CD14-positive monocyte (primary cell): ENCODE measurements at regions not wholly inside any gene's neighbourhood (a gene's known extent, or its start where the extent isn't known, plus 50 kb on each side); places are given as distances from the start of the nearest gene placed in this dataset.
A peak's percentile ranks its signal among the peaks of the same experiment; 100 is the strongest.

ENCODE experiments used
- DNase-seq, 3 donors: peaks; one replicate each; pipeline ENCODE4 v3.0.0-alpha.2; 2011 to 2022
- H2AFZ ChIP-seq: 2 replicates; pipeline ENCODE4 v1.6.0; 2012; ENCODE audit warnings: mild to moderate bottlenecking, low read depth, low read length, inconsistent platforms; ENCODE audit not compliant: insufficient read depth, poor library complexity, severe bottlenecking
- H3K27ac ChIP-seq, 2 donors: 1 replicate in 1 of 2; 2 replicates in 1 of 2; pipeline ENCODE4 v1.5.1; 2012 to 2013; ENCODE audit warnings: low read length in 2 of 2, control low read depth in 1 of 2, inconsistent platforms in 1 of 2, low read depth in 1 of 2, mild to moderate bottlenecking in 1 of 2
- H3K27me3 ChIP-seq, 2 donors: one replicate each; pipeline versions ENCODE4 v1.6.0 to v1.6.1; 2011 to 2013; ENCODE audit warnings: low read length in 2 of 2; ENCODE audit not compliant: control insufficient read depth in 2 of 2, insufficient read depth in 2 of 2
- H3K36me3 ChIP-seq, 2 donors: replicated peaks in 1 of 2; 1 replicate in 1 of 2; 2 replicates in 1 of 2; pipeline versions ENCODE4 v1.5.1 to v1.6.1; 2012 to 2013; ENCODE audit warnings: low read length in 2 of 2, control low read depth in 1 of 2, inconsistent platforms in 1 of 2, mild to moderate bottlenecking in 1 of 2; ENCODE audit not compliant: insufficient read depth in 2 of 2, control insufficient read depth in 1 of 2
- H3K4me1 ChIP-seq, 2 donors: 1 replicate in 1 of 2; 2 replicates in 1 of 2; pipeline versions ENCODE4 v1.5.1 to v1.6.1; 2012 to 2013; ENCODE audit warnings: low read length in 2 of 2, control low read depth in 1 of 2, inconsistent platforms in 1 of 2, mild to moderate bottlenecking in 1 of 2, moderate library complexity in 1 of 2; ENCODE audit not compliant: insufficient read depth in 2 of 2, control insufficient read depth in 1 of 2
- H3K4me2 ChIP-seq: replicated peaks from 2 replicates; pipeline ENCODE3; 2012; ENCODE audit warnings: low read length, moderate library complexity, mild to moderate bottlenecking; ENCODE audit not compliant: poor library complexity, severe bottlenecking; ENCODE audit errors: extremely low read depth
- H3K4me3 ChIP-seq, 3 experiments: fragments of 200-600 bp in 1 of 3; sonication (generic) in 1 of 3; replicated peaks in 1 of 3; 1 replicate in 2 of 3; 2 replicates in 1 of 3; pipeline ENCODE4 v1.5.1; 2011 to 2013; ENCODE audit warnings: low read length in 3 of 3, mild to moderate bottlenecking in 3 of 3, control low read depth in 2 of 3, low read depth in 2 of 3, inconsistent platforms in 1 of 3, moderate library complexity in 1 of 3
- H3K79me2 ChIP-seq: 2 replicates; pipeline ENCODE4 v1.6.0; 2012; ENCODE audit warnings: mild to moderate bottlenecking, control low read depth, inconsistent platforms, low read length, moderate library complexity; ENCODE audit not compliant: insufficient read depth
- H3K9ac ChIP-seq: 2 replicates; pipeline ENCODE4 v1.6.0; 2017; ENCODE audit warnings: low read length, mild to moderate bottlenecking; ENCODE audit not compliant: insufficient read depth, poor library complexity, severe bottlenecking
- H3K9me3 ChIP-seq, 2 donors: replicated peaks in 1 of 2; 1 replicate in 1 of 2; 2 replicates in 1 of 2; pipeline versions ENCODE4 v1.5.1 to v1.6.1; 2012 to 2013; ENCODE audit warnings: low read length in 2 of 2, control low read depth in 1 of 2; ENCODE audit not compliant: control insufficient read depth in 1 of 2, insufficient read depth in 1 of 2
- H4K20me1 ChIP-seq: 2 replicates; pipeline ENCODE4 v1.6.0; 2012; ENCODE audit warnings: mild to moderate bottlenecking, low read length, control low read depth, moderate library complexity; ENCODE audit not compliant: insufficient read depth
- H3K27ac Mint-ChIP-seq, 7 donors: one replicate each; pipeline ENCODE4 v1.8.0; 2020; ENCODE audit warnings: mild to moderate bottlenecking in 7 of 7, mixed read lengths in 7 of 7, moderate library complexity in 6 of 7, inconsistent platforms in 2 of 7
- H3K27me3 Mint-ChIP-seq, 3 donors: one replicate each; pipeline ENCODE4 v1.8.0; 2021 to 2022; ENCODE audit warnings: low read depth in 3 of 3, mild to moderate bottlenecking in 3 of 3, mixed read lengths in 3 of 3, moderate library complexity in 3 of 3, inconsistent platforms in 1 of 3
- H3K36me3 Mint-ChIP-seq, 2 donors: one replicate each; pipeline ENCODE4 v1.8.0; 2020; ENCODE audit warnings: mixed read lengths in 2 of 2, inconsistent platforms in 1 of 2, mild to moderate bottlenecking in 1 of 2
- H3K4me1 Mint-ChIP-seq: one replicate; pipeline ENCODE4 v1.8.0; 2020; ENCODE audit warnings: mild to moderate bottlenecking, mixed read lengths
- H3K4me3 Mint-ChIP-seq, 2 donors: one replicate each; pipeline ENCODE4 v1.8.0; 2020; ENCODE audit warnings: mild to moderate bottlenecking in 2 of 2, mixed read lengths in 2 of 2, moderate library complexity in 1 of 2
- H3K9me3 Mint-ChIP-seq, 7 donors: one replicate each; pipeline ENCODE4 v1.8.0; 2020 to 2022; ENCODE audit warnings: mixed read lengths in 7 of 7, mild to moderate bottlenecking in 6 of 7, moderate library complexity in 6 of 7, inconsistent platforms in 2 of 7
- CTCF ChIP-seq: fragments of 200-600 bp; IDR thresholded peaks from one replicate; pipeline ENCODE4 v1.8.0; 2022; ENCODE audit warnings: antibody characterized with exemption, mild to moderate bottlenecking
- WGBS: methylation state at CpG from one replicate; pipeline ENCODE4 v1.1.5; 2013; ENCODE audit warnings: missing lambda C conversion rate; ENCODE audit not compliant: insufficient coverage; 5-methylcytosine and 5-hydroxymethylcytosine counted together
- intact Hi-C, 2 donors: fragments of 100-400 bp; cut with micrococcal nuclease; formaldehyde crosslinking; loops; one replicate each; pipeline versions ENCODE4 v1.15.0 to v1.15.1; 2023

DNA sequence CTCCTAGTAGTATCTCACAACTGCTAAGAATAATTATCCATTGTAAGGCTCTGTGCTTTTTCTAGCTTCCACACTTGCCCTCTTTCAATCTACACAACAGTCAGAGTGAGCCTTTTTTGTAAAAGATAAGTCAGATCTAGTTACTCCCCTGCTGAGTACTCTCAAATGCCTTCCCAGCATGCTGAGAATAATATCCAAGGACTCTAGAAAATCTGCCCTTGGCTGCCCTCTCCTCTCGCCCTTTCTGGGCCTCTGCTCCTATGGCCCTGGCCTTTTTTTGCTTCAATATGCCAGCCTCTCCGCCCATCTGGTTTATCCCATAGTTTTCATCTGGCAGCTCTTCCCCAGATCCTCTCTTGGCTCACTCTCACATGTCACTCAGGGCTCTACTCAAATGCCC, 455.9 kb upstream of the UBE2E3 start:
- H3K4me1 Mint-ChIP-seq = peaks cover 10% of the 10 kb centered on the region

DNA sequence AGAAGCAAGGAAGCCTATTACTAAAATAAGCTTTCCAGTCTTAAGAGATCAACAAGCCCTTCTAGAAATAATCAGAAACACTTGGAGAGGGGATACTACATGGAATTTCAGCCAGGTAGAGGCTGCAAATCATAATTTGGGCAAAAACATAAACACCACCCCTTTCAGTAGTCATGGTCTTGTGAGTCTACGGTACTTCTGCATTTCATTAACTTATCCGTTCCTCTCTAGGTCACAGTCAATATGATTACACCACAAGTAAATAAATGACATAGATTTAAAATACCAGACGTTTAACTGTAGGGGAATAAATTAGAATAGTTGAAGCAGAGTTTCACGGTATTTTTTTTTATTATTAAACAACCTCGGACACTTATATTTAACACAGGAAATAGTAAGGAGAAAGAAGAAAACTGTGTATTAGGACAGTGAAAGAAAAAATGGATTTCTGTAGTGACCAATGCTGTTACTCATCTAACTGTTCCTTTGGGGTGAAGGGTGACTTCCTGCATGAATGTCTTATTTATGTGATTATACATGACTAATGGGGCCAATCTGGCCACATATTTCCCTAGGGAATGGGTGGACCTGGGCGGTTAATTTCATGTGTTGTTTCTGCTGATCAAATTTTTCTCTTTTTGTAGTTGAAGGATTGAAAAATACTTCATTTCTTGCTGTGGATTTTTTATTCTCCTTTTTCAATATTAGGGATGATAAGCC, 456.6 kb upstream of the UBE2E3 start:
- WGBS = 0% methylated on average over 1 of the region's 6 CpGs
- intact Hi-C loops = no loop called here
- no peak overlapping the region for H3K4me3 ChIP-seq
- TF ChIP-seq CTCF = no peak
- Mint-ChIP-seq H3K4me3 (no peak overlapping the region), H3K36me3 (peaks cover 0 to 2% of the 10 kb centered on the region in 2 donors), H3K4me1 (peaks cover 10% of the 10 kb centered on the region), H3K27me3 (no peaks in the 10 kb centered on the region), H3K27ac (peak overlapping the region in 5 of 7 donors; percentile 7 to 73 (median 32)), H3K9me3 (peaks cover 0 to 9% (median 1%) of the 10 kb centered on the region in 7 donors)
- no peak overlapping the region for H3K9ac ChIP-seq
- no peaks in the 10 kb centered on the region for H3K9me3 ChIP-seq
- H3K79me2 ChIP-seq = no peaks in the 10 kb centered on the region
- H3K27ac ChIP-seq = peak overlapping the region in 1 of 2 donors; percentile 42
- H3K4me1 ChIP-seq = peaks cover 0 to 4% of the 10 kb centered on the region in 2 donors
- peak; percentile 43 to 67 (median 46) for DNase-seq
- no peak overlapping the region for H2AFZ ChIP-seq
- H3K4me2 ChIP-seq = no peak overlapping the region
- no peaks in the 10 kb centered on the region for H4K20me1 ChIP-seq
- no peaks in the 10 kb centered on the region for H3K27me3 ChIP-seq
- H3K36me3 ChIP-seq = no peaks in the 10 kb centered on the region

More for the DNA sequence above, 455.9 kb upstream of the UBE2E3 start:
- H3K27me3 Mint-ChIP-seq = no peaks in the 10 kb centered on the region
- H3K9me3 Mint-ChIP-seq = peaks cover 0 to 8% (median 2%) of the 10 kb centered on the region in 7 donors
- TF ChIP-seq CTCF = no peak
- 100% methylated on average over 2 of the region's 2 CpGs for WGBS
- H3K27me3 ChIP-seq = no peaks in the 10 kb centered on the region
- H3K4me2 ChIP-seq = no peak overlapping the region
- no peak overlapping the region for H3K9ac ChIP-seq
- H3K4me3 Mint-ChIP-seq = no peak overlapping the region
- H2AFZ ChIP-seq = no peak overlapping the region
- no peaks in the 10 kb centered on the region for H3K36me3 ChIP-seq
- DNase-seq = no peak
- peaks cover 0 to 2% of the 10 kb centered on the region in 2 donors for H3K36me3 Mint-ChIP-seq
- no peaks in the 10 kb centered on the region for H3K9me3 ChIP-seq
- peak overlapping the region in 4 of 7 donors; percentile 7 to 33 (median 13) for H3K27ac Mint-ChIP-seq
- no peaks in the 10 kb centered on the region for H4K20me1 ChIP-seq
- no peak overlapping the region for H3K4me3 ChIP-seq
- H3K79me2 ChIP-seq = no peaks in the 10 kb centered on the region
- H3K27ac ChIP-seq = no peak overlapping the region
- peaks cover 0 to 4% of the 10 kb centered on the region in 2 donors for H3K4me1 ChIP-seq
- intact Hi-C loops = no loop called here
